GM18520 (cell line): ENCODE measurements at regions not wholly inside any gene's neighbourhood (a gene's known extent, or its start where the extent isn't known, plus 50 kb on each side); places are given as distances from the start of the nearest gene placed in this dataset.

Experiments used
- ATAC-seq: cut with Tn5 transposase; IDR thresholded peaks from one replicate; pipeline ENCODE4 v1.9.1; 2021; ENCODE audit not compliant: unreplicated experiment

- no peak for ATAC-seq
These were observed 304.0 kb downstream of the HHIPL2 start for GRCh38 chr1:222243902-222244301.

DNA sequence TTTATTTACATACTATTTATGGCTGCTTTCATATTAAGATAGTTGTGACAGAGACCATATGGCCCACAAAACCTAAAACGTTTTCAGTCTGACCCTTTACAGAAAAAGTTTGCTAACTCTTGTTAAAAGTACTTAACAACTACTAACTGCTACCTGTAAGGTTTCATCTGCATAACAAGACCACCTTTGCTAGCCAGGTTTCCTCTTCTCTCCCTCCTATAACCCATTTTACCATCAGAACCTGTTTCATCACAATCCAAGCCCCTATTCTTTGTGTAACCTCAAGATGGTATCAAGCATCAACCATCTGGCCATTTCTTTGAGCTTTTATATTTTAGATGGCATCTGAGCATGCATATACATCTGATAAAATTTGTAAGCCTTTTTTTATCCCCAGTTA lies 305.4 kb downstream of the HHIPL2 start:
- no peak for ATAC-seq

- ATAC-seq, result no peak
These were observed 306.5 kb downstream of the HHIPL2 start for GRCh38 chr1:222241410-222241809.

GRCh38 chr1:222240536-222241181 lies 307.2 kb downstream of the HHIPL2 start:
- ATAC-seq, result no peak

DNA sequence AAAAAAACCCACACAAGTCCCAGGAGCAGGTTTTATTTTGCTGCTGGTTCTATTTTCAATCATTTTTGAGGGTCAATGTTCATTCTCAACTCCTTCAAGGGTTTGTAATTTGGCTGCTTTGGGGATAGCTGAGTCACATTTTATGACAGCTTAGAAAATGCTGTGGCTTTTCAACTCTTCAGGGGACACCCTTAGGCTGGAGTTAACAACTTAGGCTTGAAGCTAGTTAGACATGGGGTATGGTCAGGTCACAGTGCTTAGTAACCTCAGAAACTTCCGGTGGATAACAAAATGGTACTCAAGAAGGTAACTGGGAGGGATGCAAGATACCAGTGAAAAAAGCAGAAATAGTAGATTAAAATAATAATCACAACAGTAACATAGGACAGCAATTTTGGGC lies 308.8 kb downstream of the HHIPL2 start:
- ATAC-seq, result no peak

DNA sequence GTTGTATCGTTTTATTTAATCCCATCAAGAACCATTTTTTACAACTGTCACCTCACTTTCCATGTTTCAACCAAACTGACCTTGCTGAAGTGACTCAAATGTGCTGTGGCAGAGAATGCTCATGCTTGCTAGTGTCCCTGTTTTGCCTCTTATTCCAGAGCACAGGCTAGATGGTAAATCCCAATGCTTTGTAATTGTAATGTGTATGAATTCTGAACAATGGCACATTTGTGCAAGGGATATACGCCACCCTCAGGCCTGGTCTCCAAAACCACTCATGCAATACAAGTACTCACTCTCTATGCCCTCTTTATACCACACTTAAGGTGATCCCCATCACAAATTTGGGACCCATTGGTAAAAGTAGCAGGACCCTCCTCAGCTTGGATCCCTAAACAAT lies 313.6 kb downstream of the HHIPL2 start:
- no peak for ATAC-seq

DNA sequence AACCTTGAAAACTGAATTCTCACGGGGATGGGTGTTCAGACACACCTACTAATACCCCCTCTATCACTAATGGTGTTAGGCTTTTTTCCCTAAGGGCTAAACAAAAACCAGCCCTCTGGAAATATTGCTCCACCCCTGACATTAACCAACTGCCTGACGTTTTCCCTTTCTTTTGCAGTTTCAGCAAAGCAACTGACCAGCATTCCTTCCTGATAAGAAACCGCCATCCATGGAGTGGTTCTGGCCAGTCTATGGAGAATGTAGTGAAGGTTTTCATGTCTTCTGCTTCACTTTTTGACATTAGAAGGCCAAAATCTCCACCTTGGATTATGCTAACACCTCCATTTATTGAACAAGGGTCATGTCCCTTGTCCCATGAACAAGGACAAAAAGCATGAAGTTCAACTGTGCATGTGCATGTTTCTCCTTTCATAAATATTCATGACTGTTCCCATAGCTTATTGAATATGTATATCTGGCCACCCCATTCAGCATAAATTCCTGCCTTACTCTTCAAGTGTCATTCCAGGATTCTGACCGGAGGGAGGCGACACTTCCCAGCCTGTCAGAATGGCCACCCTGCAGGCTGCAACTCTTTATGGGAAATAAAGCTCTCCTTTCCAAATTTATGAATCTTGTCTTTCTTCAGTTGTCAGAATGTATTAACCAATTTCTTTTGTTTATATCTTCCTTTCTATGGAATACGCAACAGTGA lies 314.3 kb downstream of the HHIPL2 start:
- ATAC-seq, result no peak

DNA sequence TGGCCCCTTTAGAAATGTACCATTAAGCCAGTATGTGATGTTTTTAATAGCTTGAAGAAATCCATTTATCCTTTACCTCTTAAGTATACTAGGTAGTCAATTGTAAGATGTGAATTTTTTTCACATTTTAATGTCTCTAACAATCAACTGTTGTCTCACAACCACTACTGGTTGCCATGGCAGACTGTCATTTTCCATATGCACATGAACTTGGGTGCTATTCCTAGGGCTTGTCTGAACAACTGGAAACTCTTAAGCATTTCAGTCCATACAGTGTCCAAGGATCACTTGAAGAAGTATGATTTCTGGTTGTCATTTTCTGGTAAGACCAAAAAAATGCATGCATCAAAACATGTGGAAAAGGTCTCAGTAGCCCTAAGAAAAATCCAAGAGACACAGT lies 315.1 kb downstream of the HHIPL2 start:
- ATAC-seq, result no peak

- no peak for ATAC-seq
These were observed 318.1 kb downstream of the HHIPL2 start for GRCh38 chr1:222229672-222230312.

DNA sequence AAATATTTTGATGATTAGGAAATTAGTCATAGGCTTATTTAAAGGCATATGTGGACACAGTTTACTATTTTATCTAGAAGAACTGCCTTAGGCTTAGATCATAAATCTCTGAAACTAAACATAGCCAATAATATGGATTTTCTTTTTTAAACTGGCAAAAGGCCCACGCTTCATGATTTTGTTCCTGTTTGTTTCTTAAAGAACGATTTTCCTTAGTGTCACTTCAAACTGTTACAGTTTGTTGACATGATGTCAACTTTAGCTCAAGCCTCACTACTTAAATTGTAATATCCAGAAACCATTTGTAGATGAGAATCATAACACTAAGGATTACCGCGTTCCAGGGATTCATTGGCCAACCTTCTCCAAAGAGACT lies 322.6 kb downstream of the HHIPL2 start:
- ATAC-seq, result no peak

DNA sequence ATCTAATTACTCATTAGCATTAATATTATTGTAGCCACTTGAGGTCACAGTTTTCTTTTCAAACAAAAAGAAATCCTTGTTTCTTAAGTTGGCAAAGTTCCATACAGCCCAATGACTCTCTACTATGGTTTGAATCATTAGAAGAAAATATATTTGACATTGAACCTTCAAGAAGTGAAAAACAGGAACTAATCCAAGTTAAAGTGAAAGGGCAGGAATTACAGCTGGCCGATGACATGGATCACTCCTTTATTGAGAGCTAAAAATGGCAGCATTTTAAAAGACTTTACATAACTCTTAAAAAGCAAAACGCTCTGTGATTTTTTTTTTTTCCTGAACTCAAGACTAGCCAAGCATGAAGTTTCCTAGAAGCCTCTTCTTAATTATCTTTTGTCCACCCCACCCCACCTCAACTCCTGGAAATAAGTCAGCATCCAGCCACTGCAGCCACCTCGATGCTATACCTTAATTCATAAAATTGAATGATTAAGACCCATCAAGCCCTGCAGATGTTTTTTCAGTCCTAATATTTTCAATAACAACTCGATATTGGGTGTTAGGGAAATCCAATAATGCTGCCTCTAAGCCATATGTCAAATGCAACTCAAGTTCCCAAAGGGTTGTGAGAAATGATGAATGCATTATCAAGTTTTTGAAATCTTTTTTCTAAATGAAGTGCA lies 323.1 kb downstream of the HHIPL2 start:
- ATAC-seq, result no peak

DNA sequence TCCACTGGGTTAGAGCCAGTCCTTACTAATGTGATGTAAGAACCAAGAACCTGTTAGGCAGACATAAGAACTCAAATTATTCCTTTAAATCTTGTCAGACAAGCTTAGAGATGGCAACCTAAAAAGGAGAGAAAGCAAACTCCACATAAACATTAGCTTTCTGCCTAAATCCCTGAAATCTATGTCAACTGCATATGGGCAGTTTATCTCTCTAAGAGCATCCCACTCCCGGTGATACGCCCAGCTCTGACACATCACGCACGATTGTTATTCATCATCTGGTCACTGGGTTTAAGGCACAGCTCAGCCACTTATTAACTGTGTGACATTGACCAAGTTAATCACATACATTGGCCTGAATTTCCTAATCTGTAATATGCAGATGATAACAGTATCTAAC lies 323.7 kb downstream of the HHIPL2 start:
- ATAC-seq, result no peak

DNA sequence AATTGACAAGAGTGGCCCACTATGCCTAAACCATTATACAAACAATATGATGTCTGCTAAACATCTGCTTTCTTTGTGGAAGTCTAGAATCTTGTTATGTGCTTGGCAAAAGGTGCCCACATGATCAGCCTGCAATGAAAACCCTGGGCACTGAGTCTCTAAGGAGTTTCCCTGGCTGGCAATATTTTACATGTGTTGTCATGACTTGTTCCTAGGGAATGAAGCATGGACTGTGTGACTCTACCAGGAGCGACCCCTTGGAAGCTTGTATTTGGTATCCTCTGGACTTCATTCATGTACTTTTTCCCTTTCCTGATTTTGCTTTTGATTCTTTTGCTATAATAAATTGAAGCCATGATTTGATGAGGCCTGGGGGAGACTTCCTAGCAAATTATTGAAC lies 324.9 kb downstream of the HHIPL2 start:
- no peak for ATAC-seq

DNA sequence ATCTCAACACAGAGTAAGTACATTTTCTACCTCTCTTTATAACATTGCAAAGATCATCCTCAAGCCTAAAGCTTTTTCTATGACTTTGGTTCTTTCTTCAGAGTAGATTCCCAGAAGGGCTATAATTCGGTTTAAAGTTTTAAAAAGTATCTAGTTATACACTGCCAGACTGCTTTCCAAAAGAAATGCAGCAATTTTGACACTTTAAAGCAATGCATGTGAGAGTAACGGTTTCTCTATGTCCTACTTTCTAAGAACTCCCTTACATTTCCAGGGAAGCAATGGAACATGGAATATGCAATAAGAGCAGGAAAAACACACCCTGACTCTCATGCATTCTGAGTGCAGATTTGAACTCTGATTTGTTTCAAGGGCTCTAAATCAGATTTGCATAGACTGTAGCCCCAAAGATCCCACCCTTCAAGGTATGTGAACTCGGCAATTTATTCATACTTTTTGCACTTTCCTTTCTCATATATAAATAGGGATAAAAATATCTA lies 331.6 kb downstream of the HHIPL2 start:
- ATAC-seq, result no peak

- no peak for ATAC-seq
These were observed 337.1 kb downstream of the HHIPL2 start for GRCh38 chr1:222210776-222211175.

DNA sequence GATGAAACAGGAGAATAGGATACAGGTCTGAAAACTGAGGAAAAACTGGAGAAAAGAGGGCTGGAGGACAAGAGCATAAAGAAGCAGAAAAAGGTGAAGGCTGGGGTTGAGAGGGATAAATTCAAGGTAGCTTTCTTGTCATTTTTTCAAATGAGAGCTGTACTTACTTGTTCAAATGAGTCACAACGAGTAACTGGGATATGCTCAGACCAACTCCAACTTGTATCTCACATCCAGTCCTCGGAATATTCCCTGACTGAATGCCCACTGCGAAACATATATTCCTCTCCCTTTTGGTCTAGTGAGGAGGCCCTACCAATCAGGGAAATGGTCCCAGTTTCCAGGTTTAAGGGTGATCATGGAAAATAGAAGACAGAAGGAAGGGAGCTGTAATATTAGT lies 343.4 kb downstream of the HHIPL2 start:
- ATAC-seq, result no peak

- ATAC-seq, result no peak
These were observed 345.1 kb downstream of the HHIPL2 start for GRCh38 chr1:222202831-222203230.

GRCh38 chr1:222196736-222197135 lies 351.2 kb downstream of the HHIPL2 start:
- no peak for ATAC-seq

- ATAC-seq, result no peak
These were observed 351.6 kb downstream of the HHIPL2 start for GRCh38 chr1:222196288-222196687.

- no peak for ATAC-seq
These were observed 352.0 kb downstream of the HHIPL2 start for GRCh38 chr1:222195857-222196256.

GRCh38 chr1:222189218-222189617 lies 358.7 kb downstream of the HHIPL2 start:
- no peak for ATAC-seq
